T-helper 9 cell (primary cell): ENCODE measurements at regions not wholly inside any gene's neighbourhood (a gene's known extent, or its start where the extent isn't known, plus 50 kb on each side); places are given as distances from the start of the nearest gene placed in this dataset.

Source experiments
- DNase-seq: peaks from one replicate; pipeline ENCODE4 v3.0.0-alpha.2; 2020

GRCh38 chrX:14476205-14476604, 53.1 kb upstream of the GLRA2 start:
- DNase-seq, result no peak

DNA sequence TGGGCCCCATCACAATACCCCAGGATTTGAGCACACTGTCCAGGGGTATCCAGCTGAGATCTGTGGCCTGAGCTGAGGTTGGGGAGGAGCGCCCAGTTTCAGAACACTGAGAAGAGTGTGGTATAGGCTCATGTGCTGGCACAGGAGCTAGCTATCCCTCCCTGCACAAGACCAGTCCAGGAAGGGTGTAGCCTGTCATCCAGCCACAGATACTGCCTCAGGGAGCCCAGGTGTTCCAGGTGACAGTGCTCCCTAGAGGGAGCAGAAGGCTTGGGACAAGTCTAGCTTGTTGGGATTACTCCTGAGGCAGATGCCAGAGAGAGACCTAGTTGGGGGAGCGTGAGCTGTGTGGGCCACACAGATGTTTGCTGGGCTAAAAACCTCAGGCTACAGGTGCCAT, 79.6 kb upstream of the GLRA2 start:
- DNase-seq, result no peak

- DNase-seq, result no peak
Observed at GRCh38 chrX:14448406-14448805, 80.9 kb upstream of the GLRA2 start.

GRCh38 chrX:14440106-14440505, 89.2 kb upstream of the GLRA2 start:
- DNase-seq, result no peak

GRCh38 chrX:14427614-14428013, 101.7 kb upstream of the GLRA2 start:
- DNase-seq, result no peak

DNA sequence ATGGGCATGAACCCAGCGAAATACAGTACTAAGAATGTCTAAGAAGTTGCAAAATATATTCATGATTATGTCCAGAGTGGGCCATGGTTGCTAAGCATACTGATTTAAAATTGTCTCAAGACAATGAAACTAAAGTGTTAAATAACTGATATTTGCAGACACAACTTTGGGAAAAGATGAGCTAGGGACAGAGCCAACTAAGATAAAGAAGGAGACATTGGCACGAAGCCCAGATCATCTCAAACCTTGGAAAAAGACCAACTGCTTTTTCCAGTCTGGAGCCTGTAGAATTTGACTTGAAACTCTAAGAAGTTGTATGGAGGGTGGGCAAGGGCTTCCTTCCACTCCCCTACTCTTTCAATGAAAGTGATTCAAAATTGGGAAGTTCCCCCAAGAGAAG, 108.5 kb upstream of the GLRA2 start:
- DNase-seq, result no peak

DNA sequence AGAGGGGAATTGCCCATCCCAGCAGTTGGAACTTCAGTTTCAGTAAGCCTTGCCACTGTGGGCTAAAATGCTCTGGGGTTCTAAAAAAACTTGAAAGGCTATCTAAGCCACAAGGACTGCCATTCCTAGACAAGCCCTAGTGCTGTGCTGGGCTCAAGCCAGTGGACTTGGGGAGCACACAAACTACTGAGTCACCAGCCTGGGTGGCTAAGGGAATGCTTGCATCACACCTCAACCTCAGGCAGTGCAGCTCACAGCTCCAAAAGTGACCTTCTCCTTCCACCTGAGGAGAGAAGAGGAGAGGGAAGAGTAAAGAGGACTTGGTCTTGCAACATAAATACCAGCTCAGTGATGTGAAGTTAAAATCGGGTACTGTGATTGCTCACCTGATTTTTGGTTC, 116.7 kb upstream of the GLRA2 start:
- DNase-seq, result no peak

GRCh38 chrX:14411326-14411725, 118.0 kb upstream of the GLRA2 start:
- DNase-seq, result no peak

DNA sequence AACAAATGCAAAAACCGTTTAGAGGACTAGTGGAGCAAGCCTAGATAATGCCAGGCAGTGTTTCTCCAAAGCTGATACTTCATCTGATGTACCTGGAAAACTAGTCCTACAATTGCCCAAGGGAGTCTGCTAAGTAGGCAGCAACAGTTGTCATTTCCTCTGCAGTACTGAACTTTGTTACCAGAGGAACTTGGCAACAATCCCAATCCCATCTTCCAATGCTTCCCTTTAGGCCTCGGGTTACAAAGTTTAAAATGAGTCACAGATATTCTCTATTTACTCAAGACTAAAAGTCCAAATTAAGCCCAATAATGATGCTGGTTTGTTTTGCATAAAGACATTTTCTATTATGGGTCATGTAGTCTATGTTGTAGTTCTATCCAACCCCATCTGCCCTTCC, 120.0 kb upstream of the GLRA2 start:
- DNase-seq, result no peak

DNA sequence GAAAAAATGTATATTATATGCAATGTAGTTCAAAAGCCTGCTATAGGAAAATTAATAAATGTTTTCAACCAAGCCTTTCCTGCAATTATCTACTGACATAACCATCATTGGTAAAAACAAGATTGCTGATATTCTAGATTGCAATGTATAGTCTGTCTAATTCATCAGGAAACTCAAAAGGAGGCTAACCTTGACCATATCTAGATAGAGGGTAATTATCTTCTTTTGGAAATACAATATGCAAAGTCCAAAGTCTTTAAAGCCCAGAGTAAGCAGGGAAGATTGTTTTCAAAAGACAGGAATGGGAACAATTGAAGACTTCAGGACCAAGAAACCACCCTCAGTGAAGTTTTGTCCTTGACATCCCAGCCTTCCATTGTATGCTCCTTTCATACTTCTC, 123.1 kb upstream of the GLRA2 start:
- DNase-seq, result no peak

DNA sequence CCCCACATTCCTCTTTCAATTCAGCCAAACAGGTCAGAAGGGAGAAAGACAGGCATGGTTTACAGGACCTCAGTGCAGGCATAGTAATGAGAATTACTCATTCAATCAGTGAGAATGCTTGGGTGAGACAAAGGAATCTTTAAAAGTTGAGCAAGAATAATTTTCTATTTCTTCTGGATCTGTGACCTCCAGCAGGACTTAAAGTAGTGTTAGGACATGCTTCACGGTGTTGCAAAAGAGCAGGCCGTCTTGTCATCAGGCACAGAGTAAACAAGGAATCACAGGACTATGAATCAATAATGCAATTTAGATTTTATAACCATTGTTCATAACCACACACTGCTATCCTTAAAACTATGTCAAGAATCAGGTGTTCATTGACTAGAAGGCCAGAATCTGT, 130.6 kb upstream of the GLRA2 start:
- no peak for DNase-seq

GRCh38 chrX:14389682-14390081, 139.7 kb upstream of the GLRA2 start:
- DNase-seq, result no peak

DNA sequence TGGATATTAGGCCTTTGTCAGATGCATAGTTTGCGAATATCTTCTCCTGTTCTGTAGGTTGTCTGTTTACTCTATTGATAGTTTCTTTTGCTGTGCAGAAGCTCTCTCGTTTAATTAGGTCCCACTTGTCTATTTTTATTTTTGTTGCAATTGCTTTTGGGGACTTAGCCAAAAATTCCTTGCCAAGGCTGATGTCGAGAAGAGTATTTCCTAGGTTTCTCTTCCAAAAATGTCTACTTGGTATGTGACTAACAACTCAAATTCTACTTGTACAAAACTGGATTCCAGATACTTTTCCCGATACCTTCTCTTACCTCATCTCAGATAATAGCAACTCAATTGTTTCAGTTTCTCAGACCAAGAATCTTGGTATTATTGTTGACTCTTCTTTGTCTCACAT, 142.4 kb upstream of the GLRA2 start:
- no peak for DNase-seq

DNA sequence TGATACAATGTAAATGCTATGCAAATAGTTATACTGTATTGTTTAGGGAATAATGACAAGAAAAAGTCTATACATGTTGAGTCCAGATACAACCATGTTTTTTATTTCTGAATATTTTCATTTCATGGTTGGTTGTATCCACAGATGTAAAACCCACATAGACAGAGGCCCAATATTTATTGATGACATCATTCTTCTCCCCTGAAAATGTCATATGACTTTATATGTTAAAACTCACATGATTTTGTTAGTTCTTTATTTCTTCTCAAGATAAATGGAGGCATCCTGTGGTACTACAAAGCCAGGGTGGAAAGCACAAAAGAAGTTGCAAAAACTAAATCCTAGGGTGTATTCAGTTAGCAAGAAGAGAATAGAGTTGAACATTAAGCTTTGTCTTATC, 149.3 kb upstream of the GLRA2 start:
- no peak for DNase-seq

- no peak for DNase-seq
Observed at GRCh38 chrX:14377427-14377826, 151.9 kb upstream of the GLRA2 start.

- no peak for DNase-seq
Observed at GRCh38 chrX:14363728-14364127, 165.6 kb upstream of the GLRA2 start.

GRCh38 chrX:14362721-14363120, 166.6 kb upstream of the GLRA2 start:
- DNase-seq, result no peak

DNA sequence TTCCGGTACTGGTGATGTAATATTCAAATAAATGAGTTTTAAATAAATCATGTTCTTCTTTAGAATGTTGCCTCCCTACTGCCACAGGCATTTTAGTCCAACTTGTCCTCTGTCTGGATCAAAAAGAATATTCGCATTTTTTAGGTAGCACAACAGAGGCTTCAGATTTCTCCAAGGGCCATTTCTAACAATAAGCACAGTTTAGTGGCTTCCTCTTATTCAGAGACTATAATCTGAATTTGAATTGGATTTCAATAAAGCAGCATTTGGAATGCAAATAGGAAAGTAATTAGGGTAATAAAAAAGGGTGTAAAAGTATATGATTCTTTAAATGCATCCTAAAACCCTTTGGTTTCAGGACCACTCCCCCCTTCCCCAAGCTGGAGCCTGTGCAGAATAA, 167.9 kb upstream of the GLRA2 start:
- no peak for DNase-seq

GRCh38 chrX:14359727-14360126, 169.6 kb upstream of the GLRA2 start:
- DNase-seq, result no peak

GRCh38 chrX:14359316-14359715, 170.0 kb upstream of the GLRA2 start:
- no peak for DNase-seq

DNA sequence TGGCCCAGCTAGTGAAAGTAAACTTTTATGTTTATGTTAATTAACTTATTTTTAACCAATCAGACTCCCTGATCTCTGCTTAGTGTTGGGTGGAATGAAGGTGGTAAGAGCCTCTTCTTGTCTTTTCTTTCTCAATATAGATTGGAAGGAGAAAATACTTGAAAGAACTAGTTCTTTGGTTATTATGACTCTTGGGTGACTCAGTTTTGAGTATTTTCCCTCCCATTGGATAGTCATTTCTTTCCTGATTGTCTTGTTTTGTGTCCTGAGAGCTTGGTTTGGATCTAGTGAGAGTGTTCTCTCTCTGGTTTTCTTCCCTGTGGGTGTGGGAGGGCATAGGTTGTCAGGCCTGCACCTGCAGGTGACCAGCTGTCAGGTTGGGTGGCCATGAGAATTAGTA, 172.0 kb upstream of the GLRA2 start:
- no peak for DNase-seq

DNA sequence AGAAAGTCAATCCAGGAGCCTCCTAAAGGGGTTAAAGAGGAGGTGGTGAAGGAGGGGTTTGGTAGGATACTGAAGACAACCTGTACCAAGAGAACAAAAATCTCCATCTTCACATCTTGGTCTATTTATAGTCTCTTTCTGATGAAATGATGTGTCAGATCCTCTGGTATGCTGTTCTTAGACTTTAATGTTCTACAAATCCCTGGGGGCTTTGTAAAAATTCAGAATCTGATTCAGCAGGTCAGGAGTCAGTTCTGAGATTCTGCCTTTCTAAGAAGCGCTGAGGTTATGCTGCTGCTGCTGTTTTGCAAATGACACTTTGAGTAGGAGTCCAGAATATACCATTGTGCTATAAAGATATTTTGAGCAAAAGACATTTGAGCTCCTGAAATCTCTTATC, 172.9 kb upstream of the GLRA2 start:
- no peak for DNase-seq

GRCh38 chrX:14355556-14355955, 173.8 kb upstream of the GLRA2 start:
- no peak for DNase-seq

- no peak for DNase-seq
Observed at GRCh38 chrX:14354521-14354920, 174.8 kb upstream of the GLRA2 start.

- DNase-seq, result no peak
Observed at GRCh38 chrX:14352511-14352910, 176.8 kb upstream of the GLRA2 start.

- no peak for DNase-seq
Observed at GRCh38 chrX:14351611-14352303, 177.6 kb upstream of the GLRA2 start.
